ENCODE measurements at regions not wholly inside any gene's neighbourhood (a gene's known extent, or its start where the extent isn't known, plus 50 kb on each side); places are given as distances from the start of the nearest gene placed in this dataset.

DNA sequence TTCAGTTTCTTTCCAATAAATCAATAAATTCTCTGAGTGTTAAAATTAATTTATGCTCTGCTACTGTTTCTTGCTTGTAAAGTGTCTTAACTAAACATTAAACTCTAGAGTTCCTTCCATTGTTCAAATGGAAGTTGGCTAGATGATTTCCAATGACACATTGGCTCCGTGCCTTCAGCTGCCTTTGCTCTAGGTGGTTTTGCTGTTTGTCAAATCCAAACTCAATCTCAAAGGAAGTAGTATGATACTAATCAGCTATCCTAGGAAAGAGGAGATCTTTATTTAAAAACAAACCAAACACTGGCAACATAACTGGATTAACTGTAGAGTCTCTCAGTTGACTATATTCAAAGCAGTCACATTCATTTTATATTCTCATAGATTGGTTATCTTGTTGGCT, 356.4 kb downstream of the FOXG1 start:
- no peak for DNase-seq (ENCODE audit: low spot score)

- DNase-seq (ENCODE audit: low spot score) = no peak
Measured at GRCh38 chr14:29126361-29126760, 359.8 kb downstream of the FOXG1 start.

- DNase-seq (ENCODE audit: low spot score) = no peak
Measured at GRCh38 chr14:29126865-29127264, 360.3 kb downstream of the FOXG1 start.

- no peak for DNase-seq (ENCODE audit: low spot score)
Measured at GRCh38 chr14:29140016-29140415, 373.4 kb downstream of the FOXG1 start.

DNA sequence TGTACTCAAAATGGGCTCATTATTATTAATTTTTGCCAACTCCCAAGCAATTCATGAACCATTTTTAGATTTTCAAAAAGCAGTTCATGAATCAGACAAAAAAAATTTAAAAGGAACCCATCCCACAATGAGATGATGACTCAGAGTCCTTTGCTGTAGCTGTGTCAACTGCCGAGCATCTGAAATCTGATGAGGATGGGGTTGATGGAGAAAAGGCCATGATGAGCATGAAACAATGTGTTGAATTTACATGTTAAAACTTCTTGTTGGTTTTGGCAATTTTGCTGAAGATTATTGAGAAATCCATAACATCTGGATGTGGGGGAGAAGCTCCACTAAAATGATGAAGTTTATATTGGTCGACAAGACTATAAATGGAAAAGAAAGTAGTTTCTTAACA, 378.0 kb downstream of the FOXG1 start:
- no peak for DNase-seq (ENCODE audit: low spot score)

DNA sequence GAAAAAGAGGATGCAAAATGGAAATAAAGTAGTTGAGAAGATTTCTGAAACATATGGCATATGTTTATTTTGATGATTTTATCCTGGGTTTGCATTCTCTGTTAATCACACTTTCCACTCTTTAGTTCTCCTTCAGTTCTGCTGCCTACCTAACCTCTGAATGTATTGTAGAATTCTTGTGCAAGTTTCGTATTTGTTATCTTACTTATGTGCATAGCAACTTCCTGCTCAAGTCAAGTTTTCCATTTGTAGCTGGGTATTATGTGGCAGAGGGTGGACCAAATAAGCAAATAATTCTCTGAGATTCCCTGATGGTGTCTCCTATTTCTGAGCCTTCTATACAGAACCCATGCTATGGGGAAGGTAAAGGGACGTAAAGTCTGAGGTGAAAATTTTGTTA, 381.6 kb downstream of the FOXG1 start:
- no peak for DNase-seq (ENCODE audit: low spot score)

- DNase-seq (ENCODE audit: low spot score) = no peak
Measured at GRCh38 chr14:29149798-29150197, 383.2 kb downstream of the FOXG1 start.

- no peak for DNase-seq (ENCODE audit: low spot score)
Measured at GRCh38 chr14:29150659-29151058, 384.1 kb downstream of the FOXG1 start.

DNA sequence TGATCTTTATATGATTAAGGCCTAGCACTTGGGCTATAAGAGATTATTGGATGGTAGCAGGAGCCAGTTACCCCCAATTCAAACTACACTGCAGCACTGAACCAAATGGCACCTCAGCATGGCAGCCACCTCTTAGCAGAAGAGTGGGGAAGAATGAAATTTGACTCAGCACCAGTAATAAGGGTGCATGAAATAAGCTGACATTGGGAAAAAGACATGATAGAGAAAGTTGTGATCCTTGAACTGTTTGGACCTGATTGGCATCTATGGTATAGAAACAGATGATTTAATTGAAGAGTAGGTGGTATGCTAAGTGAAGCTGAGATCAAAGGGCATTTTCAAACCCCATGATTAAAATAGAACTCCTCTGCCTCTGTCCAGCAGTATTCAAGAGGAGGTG, 389.5 kb downstream of the FOXG1 start:
- DNase-seq (ENCODE audit: low spot score) = no peak

DNA sequence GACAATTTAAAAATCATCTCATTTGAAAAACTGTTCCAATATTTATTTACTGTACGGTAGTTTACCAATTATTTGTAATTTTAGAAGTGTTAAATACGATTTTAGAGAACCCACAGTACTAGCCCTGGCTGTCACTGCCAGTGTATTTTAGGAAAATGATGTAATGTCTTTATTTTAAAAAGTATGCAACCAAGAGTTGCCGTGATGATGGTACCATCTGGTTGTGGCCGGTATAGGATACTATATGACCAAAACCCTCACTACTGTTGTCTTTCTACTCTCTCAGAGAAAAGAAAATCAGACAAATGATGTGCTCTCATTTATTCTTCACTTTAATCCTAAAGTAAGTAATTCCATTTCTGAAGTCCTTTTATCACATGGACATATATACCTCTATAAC, 395.0 kb downstream of the FOXG1 start:
- no peak for DNase-seq (ENCODE audit: low spot score)

DNA sequence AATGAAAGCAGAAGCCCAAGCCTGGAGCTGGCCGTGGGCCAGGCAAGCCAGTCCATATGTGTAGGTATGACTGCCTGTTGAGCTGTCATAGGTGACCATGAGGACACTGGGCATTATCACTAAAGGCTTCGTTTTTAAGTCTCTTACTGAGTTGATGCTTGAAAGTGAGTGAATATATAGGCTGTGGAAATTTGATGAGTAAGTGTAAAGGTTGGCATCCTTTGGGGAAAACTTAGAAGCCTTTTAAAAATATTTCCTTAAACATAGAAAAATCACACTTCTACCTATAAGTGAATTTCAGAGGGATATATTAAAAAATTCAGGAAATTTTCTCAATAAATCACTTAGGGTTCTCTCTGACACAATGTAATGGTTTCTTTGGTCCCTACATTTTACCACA, 396.5 kb downstream of the FOXG1 start:
- DNase-seq (ENCODE audit: low spot score) = no peak

DNA sequence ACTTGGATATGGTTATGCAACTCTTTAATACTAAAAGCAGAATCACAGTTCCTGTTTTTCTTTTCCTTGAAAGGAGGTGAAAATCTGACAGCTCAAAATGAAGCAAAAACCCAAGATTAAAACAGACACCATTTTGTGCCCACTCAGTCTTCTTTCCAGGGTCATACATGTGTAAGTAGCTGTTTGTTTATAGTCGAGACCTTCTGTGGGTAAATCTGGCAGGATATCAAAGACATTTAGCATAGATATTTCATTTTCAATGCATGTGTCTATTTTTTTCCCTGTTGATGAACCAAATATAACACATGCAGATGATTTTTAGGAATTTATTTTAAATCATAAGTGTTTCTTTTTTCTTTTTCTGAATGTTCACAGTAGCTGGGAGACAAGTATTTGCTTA, 398.8 kb downstream of the FOXG1 start:
- no peak for DNase-seq (ENCODE audit: low spot score)

GRCh38 chr14:29166507-29166906, 399.9 kb downstream of the FOXG1 start:
- DNase-seq (ENCODE audit: low spot score) = no peak

DNA sequence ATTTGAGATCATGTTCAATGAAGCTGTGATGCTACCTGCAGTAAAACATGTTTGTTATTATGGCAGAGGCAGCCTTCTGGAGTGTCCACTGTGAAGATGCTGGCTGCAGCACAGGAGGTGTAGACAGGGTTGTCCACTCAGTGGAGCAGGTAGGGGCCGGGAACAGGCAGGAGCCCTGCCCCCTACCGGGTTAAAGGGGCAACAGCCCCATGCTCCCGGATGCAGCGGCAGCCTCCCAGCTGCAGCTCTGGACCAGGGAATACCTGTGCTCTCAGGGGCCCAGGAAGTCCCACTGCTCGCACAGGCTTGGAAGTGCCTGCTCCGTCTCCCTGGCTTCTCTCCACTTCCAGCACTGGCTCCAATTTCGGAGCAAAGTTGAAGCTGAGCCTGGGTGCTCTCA, 401.6 kb downstream of the FOXG1 start:
- no peak for DNase-seq (ENCODE audit: low spot score)

GRCh38 chr14:29169408-29169807, 402.8 kb downstream of the FOXG1 start:
- DNase-seq (ENCODE audit: low spot score) = no peak

GRCh38 chr14:29175706-29176105, 409.1 kb downstream of the FOXG1 start:
- DNase-seq (ENCODE audit: low spot score) = no peak

GRCh38 chr14:29176876-29177275, 410.3 kb downstream of the FOXG1 start:
- DNase-seq (ENCODE audit: low spot score) = no peak

DNA sequence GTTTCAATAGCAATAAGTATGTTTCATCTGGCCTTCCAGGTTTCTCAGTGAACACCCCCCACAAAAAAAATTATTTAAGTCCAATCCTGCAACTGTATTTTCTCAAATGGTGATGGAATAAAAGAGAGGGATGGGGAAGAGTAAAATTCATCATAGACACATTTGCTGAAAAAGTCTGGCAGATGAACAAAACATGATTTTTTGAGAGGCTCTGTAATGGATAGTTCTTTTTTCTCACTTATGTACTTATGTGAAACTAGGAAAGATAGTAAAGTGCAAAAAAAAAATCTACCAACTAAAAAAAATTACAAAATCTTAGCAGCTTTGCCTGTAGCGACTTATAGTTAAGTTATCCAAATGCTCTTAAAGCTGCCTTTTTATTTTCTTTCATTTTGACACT, 412.4 kb downstream of the FOXG1 start:
- no peak for DNase-seq (ENCODE audit: low spot score)

DNA sequence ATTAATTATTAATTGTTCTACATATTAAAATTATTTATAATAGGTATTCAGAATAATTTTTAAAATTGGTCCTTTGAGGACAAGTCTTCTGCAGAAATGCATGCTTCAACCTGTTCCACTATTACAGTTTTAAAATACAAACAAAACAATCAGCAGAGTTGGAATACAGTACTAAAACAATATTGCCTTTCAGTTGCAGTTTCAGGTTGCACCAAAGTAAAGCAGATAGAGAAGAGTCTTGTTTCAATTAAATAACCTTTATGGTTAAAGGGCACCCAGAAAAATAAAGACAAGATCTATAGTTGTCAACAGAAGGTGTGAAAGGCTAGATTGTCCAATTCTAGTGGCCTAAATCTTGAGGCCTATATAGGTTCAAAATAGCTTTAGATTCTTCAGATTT, 424.5 kb downstream of the FOXG1 start:
- no peak for DNase-seq (ENCODE audit: low spot score)

- DNase-seq (ENCODE audit: low spot score) = no peak
Measured at GRCh38 chr14:29197557-29197956, 431.0 kb downstream of the FOXG1 start.

- no peak for DNase-seq (ENCODE audit: low spot score)
Measured at GRCh38 chr14:29205658-29206057, 439.1 kb downstream of the FOXG1 start.

DNA sequence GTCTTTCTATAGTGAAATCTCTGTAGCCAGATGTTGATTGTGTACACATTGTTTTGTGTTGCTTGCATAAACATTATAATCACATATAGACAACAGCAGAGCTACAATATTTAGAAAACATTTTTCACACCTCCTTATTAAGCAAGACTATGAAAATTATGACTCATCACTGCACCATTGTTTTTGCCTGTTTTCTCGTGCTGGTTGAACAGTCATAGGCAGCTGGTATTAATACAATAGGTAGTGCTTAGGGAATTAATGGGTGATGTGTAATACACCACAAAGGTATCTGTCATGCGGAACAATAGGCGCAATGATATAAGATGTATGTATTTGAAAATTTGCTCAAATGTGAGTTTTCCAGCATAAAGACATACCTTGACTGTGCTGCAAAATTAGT, 449.3 kb downstream of the FOXG1 start:
- DNase-seq (ENCODE audit: low spot score) = peak; percentile 83

- DNase-seq (ENCODE audit: low spot score) = no peak
Measured at GRCh38 chr14:29216268-29217232, 450.0 kb downstream of the FOXG1 start.

- DNase-seq (ENCODE audit: low spot score) = no peak
Measured at GRCh38 chr14:29217813-29218450, 451.3 kb downstream of the FOXG1 start.
